Prostate gland (tissue), 2 donors: ENCODE measurements at regions not wholly inside any gene's neighbourhood (a gene's known extent, or its start where the extent isn't known, plus 50 kb on each side); places are given as distances from the start of the nearest gene placed in this dataset.

ENCODE experiments used
- POLR2A ChIP-seq: fragments of 450-650 bp; IDR thresholded peaks from one replicate; pipeline ENCODE4 v1.6.1; 2016; ENCODE audit warnings: antibody characterized with exemption, mild to moderate bottlenecking
- TF ChIP-seq, protein P1 (sequence below), 4 experiments: fragments of 200-600 bp in 2 of 4; fragments of 450-650 bp in 2 of 4; sonication (generic) in 2 of 4; IDR thresholded peaks; 1 replicate in 3 of 4; 2 replicates in 1 of 4; pipeline ENCODE4 v1.5.1; 2016 to 2019; ENCODE audit warnings: antibody characterized with exemption in 4 of 4, mild to moderate bottlenecking in 2 of 4, moderate library complexity in 2 of 4

DNA sequence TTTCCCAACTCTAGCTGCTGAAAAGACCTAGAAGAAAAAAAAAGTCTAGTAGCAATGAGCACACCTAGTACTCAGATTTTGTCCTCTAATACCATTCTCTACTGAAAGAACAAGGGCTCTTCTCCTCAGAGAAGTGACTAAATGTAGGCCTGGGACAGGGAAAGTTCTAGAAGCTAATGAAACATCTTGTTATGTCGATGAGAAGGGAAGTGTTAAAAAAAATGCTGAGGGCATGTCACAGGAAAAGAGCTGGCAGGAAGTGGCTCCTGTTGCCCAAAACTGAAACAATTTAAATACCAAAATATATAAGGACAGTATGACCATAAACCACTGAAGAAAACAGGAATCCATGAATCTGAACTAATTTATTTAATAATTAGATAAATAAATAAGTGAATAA is 581.4 kb upstream of the TBL1XR1 start:
- TF ChIP-seq, protein P1, sequence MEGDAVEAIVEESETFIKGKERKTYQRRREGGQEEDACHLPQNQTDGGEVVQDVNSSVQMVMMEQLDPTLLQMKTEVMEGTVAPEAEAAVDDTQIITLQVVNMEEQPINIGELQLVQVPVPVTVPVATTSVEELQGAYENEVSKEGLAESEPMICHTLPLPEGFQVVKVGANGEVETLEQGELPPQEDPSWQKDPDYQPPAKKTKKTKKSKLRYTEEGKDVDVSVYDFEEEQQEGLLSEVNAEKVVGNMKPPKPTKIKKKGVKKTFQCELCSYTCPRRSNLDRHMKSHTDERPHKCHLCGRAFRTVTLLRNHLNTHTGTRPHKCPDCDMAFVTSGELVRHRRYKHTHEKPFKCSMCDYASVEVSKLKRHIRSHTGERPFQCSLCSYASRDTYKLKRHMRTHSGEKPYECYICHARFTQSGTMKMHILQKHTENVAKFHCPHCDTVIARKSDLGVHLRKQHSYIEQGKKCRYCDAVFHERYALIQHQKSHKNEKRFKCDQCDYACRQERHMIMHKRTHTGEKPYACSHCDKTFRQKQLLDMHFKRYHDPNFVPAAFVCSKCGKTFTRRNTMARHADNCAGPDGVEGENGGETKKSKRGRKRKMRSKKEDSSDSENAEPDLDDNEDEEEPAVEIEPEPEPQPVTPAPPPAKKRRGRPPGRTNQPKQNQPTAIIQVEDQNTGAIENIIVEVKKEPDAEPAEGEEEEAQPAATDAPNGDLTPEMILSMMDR (IDR thresholded peaks at IDR 0.05), result no peak
- TF ChIP-seq POLR2A, result no peak
